GM19467 (cell line): ENCODE measurements at regions not wholly inside any gene's neighbourhood (a gene's known extent, or its start where the extent isn't known, plus 50 kb on each side); places are given as distances from the start of the nearest gene placed in this dataset.

ENCODE experiments used
- ATAC-seq: cut with Tn5 transposase; IDR thresholded peaks from one replicate; pipeline ENCODE4 v1.9.1; 2021; ENCODE audit warnings: mild to moderate bottlenecking, moderate library complexity; ENCODE audit not compliant: unreplicated experiment

DNA sequence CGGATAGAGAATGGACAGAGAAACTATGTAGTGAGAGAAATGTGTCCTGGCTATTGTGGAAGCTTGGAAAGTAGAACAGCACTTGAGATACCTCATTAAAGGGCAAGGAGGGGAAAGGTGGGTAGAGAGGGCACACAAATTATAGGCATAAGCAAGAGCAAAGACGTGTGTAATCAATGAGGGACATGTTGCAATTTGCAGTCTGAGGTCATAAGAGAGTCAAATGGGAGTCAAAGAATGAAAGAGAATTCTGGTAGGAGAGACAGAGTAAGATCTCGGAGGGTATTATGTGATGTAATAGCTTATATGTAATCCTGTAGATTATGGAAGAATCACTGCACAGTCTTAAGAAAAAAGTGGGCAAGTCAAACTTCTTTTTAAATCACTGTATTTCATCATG is 312.0 kb upstream of the RGMB start:
- no peak for ATAC-seq

DNA sequence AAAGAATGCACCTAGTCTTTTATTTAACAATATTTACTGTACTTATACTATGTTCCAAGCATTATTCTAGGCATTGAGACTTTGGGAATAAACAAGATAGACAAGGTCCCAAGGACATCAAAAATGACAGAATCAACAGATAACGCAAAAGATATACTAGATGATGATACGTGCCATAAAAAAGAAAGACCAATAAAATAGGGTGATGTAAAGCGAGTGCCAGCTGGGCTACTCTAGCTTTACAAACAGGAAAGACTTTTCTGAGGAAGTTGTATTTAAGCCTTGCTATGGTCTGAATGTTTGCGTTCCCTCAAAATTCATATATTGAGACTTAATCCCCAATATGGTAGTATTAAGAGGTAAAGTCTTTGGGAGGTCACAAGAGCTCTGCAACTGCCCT is 310.2 kb upstream of the RGMB start:
- no peak for ATAC-seq

DNA sequence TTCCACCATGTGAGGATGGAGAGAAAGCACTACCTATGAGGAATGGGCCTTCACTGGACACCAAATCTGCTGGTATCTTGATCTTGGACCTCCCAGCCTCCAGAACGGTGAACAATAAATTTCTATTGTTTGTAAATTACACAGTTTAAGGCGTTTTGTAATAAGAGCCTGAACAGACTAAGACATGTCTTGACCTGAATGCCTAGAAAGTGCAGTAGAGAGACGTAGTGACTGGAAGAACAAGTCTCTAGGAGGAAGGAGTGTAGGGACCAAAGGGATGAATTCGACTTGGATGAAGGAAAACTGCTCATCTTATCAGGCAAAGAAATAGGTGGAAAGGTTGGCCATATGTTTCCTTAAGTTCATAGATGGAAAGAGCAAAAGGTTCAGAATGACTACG is 309.8 kb upstream of the RGMB start:
- no peak for ATAC-seq

DNA sequence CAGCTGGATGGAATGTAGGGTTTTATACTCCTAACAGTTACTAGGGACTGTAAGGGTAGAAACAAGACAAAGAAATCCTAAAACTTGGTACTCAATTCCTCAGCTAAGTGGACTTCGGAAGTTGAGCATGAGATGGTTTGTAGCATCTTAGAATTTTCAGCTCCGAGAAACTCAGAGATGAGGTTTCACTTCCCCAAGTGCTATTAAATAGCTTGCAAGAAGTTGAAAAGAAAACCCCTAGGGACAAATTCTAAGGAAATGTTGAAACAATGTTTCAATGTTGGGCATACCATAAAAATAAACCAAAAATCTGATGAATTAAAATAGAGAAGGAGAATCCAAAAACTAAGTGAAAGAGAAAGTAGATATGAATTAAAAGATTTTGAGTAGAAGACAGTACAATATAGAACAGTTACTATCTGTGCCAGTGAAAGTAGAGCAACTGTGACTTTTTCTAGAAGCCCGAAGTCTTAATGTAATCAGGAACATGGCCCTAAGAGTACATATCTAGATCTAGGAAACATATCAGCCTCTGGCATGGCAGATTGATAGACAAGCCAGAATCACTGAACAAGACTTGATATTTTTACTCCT is 308.6 kb upstream of the RGMB start:
- ATAC-seq, result peak; percentile 56

DNA sequence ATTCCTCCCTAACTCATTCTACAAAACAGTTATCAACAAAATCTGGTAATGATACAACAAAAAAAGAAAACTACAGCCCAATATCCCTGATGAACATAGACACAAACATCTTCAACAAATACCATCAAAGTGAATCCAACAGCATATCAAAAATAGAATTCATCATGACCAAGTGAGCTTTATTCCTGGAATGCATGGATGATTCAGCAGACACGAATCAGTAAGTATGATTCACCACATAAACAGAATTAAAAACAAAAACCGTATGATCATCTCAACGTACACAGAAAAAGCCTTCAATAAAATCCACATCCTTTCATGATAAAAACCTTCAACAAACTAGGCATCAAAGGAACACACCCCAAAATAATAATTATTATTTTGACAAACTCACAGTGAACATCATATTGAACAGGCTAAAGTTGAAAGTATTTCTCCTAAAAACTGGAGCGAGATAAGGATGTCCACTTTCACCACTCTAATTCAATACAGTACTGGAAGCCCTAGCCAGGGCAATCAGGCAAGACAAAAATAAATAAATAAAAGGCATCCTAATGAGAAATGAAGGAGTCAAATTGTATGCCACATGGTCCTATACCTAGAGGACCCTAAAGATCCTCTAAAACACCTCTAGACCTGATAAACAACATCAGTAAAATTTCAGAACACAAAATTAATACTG is 305.1 kb upstream of the RGMB start:
- no peak for ATAC-seq

DNA sequence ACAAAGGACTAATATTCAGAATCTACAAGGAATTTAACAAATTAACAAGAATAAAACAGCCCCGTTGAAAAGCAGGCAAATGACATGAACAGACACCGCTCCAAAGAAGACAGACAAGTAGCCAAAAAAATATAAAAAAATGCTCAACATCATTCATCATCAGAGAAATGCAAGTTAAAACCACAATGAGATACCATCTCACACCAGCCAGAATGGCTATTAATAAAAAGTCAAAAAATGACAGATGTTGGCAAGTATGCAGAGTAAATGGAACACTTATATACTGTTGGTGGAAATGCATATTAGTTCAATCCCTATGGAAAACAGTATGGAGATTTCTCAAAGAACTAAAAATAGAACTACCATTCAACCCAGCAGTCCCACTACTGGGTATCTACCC is 302.7 kb upstream of the RGMB start:
- no peak for ATAC-seq

DNA sequence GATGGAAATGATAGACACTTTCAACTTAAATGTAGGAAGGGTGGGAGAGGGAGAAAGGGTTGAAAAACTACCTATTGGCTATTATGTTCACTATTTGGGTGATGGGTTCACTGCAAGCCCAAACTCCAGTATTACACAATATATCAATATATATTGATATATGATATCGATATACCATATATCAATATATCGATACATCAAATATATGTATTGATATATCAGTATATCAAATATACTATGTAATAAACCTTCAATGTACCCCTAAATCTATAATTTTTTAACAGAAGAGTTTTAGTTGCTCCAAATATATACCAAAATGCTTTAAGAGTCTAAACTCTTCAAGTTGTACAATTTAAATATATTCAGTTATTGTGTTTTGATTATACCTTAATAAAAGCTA is 302.0 kb upstream of the RGMB start:
- no peak for ATAC-seq

DNA sequence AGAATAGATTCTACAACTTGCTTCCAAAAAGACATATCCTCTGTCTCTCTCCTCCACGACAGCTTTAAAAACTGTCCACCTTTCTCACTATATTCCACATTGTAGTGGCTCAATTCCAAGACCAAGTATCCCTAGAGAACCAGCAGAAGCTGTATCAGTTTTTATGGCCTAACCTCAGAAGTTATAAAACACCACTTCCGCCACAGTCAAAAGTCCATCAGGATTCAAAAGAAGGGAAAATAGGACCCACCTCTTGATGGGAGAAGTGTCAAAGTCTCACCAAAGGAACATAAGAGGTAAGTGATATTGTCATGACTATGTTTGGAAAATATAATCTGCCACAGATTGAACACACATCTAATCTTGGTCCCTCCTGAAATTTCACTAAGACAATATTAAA is 299.2 kb upstream of the RGMB start:
- ATAC-seq, result no peak

DNA sequence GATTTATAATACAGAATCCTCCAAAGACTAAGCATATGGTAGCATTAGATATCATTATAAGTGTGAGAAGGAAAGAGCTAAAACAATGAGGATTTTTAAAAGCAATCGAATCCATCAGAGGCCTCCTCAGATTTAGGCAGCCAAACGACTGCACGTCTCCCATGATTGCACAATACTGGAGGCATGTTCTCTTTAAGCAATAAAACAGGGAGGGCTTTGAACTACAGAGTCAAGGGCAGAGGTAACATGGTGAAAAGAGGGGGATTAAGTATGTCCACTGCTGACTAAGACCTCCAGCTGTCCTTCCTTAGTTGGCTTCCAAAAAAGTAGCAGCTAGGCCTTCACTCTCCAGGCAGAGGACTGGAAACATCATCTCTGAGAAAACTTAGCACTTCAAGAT is 298.7 kb upstream of the RGMB start:
- no peak for ATAC-seq

DNA sequence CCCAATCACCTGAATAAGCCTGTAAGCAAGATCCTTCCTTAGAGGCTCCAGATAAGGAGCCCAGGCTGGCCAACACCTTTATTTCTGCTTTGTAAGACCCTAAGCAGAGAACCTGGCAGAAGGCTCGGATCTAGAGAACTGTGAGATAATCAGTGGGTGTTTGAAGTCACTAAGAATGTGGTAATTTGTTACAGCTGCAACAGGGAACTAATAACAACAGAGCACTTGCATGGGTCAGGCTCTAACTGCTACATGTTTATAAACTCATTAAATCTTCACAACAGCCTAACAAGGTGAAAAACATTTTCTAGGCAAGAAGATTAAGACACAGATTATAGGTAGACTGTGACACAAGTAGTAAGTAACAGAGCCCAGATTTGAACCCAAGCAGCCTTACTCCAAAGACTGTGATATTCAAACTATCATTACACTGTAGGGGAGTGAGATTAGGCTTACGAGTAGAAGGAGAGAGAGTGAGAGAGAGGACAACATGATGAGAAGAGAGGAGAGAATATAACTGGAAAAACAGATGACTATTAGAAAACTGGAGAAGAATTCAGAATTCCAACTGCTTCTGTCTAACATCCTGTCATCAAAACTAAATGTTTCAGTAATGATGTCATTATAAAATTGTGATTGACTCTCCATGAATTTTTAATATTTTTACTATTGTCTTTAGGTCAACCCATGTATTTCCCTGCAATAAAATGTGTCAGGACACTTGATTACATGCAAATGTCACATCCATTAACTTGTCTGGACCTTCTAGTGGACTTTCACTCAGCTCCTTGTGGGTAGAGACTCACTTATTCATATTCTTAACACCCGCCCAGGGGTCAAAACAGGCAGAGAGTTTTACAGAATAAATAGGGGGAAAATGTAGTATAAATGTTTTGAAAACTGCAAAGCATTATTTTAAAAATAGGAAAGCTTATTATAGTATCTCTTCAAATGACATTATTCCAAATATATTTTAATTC is 290.9 kb upstream of the RGMB start:
- ATAC-seq, result no peak

DNA sequence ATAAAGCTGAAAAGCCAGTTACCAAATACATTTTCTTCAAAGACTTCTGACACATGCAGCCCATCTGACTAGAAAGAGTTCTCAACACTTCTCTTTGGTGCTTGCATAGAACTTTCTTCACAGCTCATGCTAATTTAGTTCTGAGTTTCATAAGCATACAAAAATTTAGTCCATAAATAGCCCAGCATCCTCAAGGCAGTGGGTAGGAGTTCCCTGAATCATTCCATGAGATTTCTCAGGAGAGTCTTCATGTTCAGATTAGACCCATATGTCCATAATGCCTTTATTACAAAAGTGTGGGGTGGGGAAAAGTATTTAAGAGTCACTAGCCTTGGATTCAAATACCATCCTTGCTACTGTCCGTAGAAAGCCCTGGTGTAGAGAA is 290.2 kb upstream of the RGMB start:
- ATAC-seq, result no peak

DNA sequence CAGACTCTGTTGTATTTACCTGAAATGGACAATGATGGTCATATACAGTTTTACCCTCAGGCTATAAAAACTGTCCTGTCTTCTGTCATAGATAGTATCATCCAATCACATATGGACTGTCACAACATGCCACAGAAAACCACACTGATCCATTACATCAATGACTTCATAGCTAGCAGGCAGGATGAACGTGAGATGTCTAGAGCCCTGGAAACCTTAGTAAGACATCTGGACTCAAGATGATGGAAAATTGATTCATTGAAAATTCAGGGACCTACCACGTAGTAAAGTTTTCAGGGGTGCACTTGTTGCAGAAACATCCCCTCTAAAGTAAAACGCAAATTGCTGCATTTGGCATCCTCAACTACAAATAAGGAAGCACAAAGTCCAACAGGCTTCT is 284.4 kb upstream of the RGMB start:
- ATAC-seq, result no peak

DNA sequence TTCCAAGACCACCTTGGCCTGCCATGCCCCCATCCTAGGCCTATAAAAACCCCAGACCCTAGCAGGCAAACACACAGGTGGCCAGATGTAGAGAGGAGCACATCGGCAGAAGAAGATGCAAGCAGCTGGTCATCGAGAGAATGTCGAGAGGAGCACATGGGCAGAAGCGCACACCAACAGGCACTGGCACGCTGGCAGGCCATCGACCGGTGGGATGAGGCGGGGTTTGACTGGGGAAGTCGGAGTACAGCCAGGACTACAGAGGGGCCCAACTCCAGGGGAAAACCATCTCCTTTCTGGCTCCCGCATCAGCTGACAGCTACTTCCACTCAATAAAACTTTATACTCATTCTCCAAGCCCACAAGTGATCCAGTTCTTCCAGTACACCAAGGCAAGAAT is 283.1 kb upstream of the RGMB start:
- ATAC-seq, result no peak

DNA sequence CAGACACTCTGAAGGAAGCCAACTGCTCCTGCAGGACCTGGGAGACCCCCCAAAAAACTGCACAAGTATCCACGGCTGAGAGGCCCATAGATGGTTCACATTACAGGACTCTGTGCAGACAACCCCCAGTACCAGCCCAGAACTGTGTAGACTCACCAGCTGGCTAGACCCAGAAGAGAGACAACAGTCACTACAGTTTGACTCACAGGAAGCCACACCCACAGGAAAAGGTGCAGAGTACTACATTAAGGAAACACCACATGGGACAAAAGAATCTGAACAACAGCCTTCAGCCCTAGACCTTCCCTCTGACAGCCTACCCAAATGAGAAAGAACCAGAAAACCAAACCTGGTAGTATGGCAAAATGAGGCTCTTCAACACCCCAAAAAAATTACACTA is 281.2 kb upstream of the RGMB start:
- ATAC-seq, result no peak

DNA sequence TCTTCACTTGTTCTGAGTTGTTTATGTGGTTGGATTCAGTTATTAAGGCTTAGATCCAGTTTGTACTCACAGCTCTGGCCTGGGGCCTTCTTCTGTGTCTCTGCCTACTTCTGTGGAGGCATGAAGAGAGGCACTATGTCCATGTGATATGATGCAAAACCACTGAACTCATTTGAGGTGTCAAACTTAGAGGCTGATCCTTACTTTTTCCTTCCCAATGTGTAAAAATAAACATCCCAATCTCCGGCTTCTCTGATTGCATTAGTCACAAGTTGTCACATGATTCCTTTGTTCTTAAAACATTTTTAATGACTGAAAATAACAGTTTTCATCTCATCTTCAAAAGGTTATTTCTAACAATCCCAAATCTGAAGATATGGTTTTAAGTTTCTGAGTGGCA is 276.0 kb upstream of the RGMB start:
- ATAC-seq, result no peak

DNA sequence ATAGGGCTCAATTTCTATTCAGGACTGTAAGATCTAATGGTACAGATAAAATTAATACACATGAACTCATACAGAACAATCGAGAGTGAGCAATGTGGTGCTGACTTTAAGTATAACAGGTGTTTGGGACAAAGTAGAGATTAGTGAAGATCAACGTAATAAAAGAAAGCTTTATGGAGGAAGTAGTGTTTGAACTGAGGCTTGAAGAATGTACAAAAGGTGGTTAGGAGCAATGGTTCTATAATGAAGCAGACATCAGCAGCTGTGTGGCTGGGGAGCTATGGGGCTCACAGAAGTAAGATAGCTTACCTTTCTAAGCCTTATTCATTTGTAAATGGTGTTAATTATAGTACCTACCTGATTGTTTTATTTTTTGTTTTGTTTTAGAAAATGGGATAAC is 275.4 kb upstream of the RGMB start:
- ATAC-seq, result no peak

DNA sequence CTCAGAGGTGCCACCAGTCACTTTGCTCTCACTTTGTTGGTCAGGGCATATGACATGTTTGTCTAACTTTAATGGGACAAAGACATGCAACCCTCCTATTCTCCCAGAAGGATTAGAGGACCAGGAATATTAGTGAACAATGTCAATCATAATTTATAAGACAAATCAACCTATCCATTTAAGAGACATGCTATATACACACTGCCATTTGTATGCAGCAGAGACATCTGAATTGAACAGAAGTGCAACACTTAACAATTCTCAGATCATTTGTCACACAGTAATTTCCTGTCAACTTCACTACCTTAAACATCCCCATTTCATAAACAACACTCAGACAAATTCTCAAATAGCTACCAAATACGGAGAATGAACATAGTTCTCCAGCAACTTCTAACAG is 273.6 kb upstream of the RGMB start:
- no peak for ATAC-seq

DNA sequence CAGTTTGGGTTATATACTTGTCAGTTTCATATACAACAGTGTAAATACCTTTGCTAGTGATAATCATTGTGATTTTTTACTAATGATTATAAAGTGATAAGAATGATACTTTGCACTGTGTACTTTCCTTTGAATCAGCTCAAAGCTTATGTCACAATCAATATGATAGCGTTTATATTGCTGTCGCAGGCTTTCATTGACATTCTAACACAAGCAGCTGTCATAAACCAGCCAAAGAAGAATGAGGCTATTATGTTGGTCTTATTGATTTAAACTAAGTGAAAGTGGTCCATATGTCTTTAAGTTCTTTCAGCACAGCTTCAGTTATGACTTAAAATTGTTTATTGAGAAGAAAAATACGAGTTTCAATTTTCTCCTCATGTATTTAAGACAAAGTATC is 272.7 kb upstream of the RGMB start:
- no peak for ATAC-seq

DNA sequence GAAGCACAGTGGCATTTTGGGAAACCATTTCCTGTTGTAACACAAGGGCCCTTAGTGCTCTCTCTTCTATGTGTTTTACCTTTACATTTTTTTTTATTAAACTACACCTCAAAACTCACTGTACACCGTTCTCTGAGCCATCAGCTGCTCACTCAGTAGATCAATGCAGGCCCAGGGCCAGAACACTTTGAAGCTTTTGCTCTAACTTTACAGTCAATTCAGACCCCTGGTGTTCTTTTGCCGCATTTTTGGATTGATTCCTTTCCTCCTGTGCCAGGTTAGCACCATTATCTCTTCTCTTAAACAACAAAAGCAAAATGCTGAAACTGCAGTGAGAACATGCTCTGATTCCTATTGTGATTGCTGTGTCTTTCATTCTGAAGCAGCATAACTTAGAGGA is 269.8 kb upstream of the RGMB start:
- ATAC-seq, result no peak

DNA sequence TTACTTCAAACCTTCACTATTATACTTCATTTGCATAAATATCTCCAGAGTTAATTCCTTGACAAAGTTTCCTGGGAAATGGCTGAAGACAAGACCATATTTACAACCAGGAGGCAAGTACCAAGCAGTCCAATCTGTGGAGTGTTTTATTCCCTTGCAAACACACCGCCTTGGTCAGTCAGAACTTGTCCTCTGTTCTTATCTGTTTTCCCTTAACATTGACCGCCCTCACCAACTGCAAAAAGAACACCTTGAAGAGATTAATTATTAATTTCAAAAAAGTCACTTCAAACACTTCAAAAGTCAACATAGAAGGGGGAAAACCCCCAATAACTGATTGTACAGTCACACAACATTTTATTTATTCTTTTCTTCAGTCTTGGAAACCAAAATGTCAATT is 269.0 kb upstream of the RGMB start:
- ATAC-seq, result no peak

DNA sequence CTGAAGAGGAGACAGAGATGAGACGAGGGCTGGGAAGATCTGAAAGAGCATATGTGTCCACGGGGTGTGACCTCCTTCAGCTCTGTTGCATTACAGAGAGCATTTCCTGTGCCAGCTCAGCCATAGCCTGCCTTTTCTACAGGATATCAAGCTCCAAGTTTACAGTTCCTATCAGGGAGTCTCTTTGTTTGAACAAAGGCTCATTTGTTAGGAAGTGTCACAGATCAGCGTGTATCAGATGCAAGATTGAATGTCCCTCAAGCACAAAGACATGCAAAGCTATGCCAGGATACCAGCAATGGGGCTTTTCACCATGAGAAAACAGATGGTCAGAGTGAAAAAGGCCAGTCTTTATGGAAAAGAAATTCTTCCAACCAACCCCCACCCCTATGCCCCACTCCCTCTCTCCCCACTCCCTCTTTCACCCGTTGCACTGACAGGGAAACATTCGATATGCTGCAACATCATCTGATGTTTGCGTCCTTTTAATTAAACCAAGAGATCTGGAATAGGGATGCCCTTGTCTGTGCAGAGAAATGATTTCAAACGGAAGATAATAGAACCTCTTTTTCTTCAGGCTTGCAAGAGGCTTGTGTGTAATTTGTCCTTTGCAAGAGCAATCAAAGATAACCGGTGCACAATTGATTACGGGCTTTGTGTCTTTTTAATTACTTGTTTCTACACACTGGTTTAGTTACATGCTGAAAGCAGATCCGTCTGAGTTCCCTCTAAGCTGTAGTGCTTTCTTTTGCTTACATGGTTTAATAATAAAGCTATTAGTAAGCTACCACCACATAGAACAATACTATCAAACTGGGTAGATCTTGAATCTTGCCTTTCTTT is 263.1 kb upstream of the RGMB start:
- ATAC-seq, result no peak
